Upper lobe of left lung (tissue), 4 donors: ENCODE measurements at regions not wholly inside any gene's neighbourhood (a gene's known extent, or its start where the extent isn't known, plus 50 kb on each side); places are given as distances from the start of the nearest gene placed in this dataset.

Experiments
- POLR2A ChIP-seq, 4 donors: fragments of 450-650 bp; IDR thresholded peaks; one replicate each; pipeline ENCODE4 v1.5.1; 2016 to 2017; ENCODE audit warnings: antibody characterized with exemption in 4 of 4, mild to moderate bottlenecking in 2 of 4
- TF ChIP-seq, protein P1 (sequence below), 6 experiments: fragments of 450-650 bp in 4 of 6; fragments of 200-600 bp in 2 of 6; sonication (generic) in 2 of 6; IDR thresholded peaks; one replicate each; pipeline ENCODE4 v1.5.1; 2016 to 2019; ENCODE audit warnings: antibody characterized with exemption in 6 of 6

DNA sequence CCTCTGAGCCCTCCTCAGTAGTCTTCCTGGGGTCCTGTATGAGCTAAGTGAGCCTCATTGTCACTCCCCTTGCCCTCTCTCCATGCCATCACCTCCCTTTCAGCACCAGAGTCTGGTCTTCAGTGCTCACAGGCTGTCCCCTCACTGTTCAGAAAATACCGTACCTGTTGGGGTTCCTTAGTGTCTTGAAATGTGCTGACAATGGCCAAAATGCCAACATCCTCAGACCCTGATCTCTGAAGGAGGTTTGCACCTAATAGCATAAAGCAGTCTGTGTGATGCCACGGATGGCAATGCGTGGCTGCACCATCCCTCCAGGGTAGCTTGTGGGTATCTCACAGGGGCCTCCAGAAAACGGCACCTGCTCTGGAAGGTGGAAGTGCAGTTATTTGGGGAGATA lies 301.0 kb upstream of the TLE3 start:
- TF ChIP-seq, protein P1, sequence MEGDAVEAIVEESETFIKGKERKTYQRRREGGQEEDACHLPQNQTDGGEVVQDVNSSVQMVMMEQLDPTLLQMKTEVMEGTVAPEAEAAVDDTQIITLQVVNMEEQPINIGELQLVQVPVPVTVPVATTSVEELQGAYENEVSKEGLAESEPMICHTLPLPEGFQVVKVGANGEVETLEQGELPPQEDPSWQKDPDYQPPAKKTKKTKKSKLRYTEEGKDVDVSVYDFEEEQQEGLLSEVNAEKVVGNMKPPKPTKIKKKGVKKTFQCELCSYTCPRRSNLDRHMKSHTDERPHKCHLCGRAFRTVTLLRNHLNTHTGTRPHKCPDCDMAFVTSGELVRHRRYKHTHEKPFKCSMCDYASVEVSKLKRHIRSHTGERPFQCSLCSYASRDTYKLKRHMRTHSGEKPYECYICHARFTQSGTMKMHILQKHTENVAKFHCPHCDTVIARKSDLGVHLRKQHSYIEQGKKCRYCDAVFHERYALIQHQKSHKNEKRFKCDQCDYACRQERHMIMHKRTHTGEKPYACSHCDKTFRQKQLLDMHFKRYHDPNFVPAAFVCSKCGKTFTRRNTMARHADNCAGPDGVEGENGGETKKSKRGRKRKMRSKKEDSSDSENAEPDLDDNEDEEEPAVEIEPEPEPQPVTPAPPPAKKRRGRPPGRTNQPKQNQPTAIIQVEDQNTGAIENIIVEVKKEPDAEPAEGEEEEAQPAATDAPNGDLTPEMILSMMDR (IDR thresholded peaks at IDR 0.05), result no peak
- no peak for TF ChIP-seq POLR2A (IDR thresholded peaks at IDR 0.05)
